Neural cell (in vitro differentiated cells): ENCODE measurements at regions not wholly inside any gene's neighbourhood (a gene's known extent, or its start where the extent isn't known, plus 50 kb on each side); places are given as distances from the start of the nearest gene placed in this dataset.

Experiments used
- EZH2 ChIP-seq: fragments of 200-600, 300-800 bp; shearing (Covaris generic), sonication (generic); IDR thresholded peaks from 2 replicates; pipeline ENCODE4 v1.6.1; 2014; ENCODE audit warnings: antibody characterized with exemption, low read length, borderline replicate concordance, mild to moderate bottlenecking; ENCODE audit not compliant: insufficient read depth, poor library complexity, severe bottlenecking
- TF ChIP-seq, protein P1 (sequence below): fragments of 450-650 bp; IDR thresholded peaks from 2 replicates; pipeline ENCODE4 v1.5.1; 2014; ENCODE audit warnings: antibody characterized with exemption, mild to moderate bottlenecking, moderate library complexity; ENCODE audit not compliant: poor library complexity, severe bottlenecking
- TF ChIP-seq, protein P2 (sequence below): IDR thresholded peaks from 2 replicates; pipeline ENCODE4 v1.6.1; 2012; ENCODE audit warnings: borderline replicate concordance

DNA sequence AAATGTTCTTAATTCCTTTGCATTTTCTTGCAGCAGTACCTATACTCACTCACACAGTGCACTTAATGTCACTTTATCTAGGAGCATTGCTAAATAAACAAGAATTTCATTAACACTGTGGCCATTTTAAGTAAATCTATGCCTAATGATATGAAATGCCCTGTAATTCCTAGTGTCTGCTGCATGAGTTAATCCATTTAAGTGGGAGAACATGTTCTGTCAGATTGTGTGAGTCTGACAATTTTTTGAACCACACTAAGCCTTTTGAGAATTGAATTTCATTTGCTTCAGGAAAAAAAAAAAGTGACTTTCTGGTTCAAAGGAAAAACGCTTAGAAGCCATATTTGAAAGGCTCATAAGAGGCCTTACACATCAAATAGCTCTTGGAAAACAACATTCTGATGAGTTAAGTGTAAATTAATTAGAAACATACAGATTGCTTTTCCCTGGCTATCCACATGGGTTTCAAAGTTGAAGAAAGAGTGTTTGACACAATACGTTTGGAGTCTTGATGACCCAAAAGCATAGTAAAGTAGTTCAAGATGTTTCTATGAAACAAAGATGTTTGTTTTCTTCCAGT is 446.7 kb upstream of the GRAMD2B start:
- TF ChIP-seq, protein P1, sequence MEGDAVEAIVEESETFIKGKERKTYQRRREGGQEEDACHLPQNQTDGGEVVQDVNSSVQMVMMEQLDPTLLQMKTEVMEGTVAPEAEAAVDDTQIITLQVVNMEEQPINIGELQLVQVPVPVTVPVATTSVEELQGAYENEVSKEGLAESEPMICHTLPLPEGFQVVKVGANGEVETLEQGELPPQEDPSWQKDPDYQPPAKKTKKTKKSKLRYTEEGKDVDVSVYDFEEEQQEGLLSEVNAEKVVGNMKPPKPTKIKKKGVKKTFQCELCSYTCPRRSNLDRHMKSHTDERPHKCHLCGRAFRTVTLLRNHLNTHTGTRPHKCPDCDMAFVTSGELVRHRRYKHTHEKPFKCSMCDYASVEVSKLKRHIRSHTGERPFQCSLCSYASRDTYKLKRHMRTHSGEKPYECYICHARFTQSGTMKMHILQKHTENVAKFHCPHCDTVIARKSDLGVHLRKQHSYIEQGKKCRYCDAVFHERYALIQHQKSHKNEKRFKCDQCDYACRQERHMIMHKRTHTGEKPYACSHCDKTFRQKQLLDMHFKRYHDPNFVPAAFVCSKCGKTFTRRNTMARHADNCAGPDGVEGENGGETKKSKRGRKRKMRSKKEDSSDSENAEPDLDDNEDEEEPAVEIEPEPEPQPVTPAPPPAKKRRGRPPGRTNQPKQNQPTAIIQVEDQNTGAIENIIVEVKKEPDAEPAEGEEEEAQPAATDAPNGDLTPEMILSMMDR, result no peak
- no peak for TF ChIP-seq EZH2
- TF ChIP-seq, protein P2, sequence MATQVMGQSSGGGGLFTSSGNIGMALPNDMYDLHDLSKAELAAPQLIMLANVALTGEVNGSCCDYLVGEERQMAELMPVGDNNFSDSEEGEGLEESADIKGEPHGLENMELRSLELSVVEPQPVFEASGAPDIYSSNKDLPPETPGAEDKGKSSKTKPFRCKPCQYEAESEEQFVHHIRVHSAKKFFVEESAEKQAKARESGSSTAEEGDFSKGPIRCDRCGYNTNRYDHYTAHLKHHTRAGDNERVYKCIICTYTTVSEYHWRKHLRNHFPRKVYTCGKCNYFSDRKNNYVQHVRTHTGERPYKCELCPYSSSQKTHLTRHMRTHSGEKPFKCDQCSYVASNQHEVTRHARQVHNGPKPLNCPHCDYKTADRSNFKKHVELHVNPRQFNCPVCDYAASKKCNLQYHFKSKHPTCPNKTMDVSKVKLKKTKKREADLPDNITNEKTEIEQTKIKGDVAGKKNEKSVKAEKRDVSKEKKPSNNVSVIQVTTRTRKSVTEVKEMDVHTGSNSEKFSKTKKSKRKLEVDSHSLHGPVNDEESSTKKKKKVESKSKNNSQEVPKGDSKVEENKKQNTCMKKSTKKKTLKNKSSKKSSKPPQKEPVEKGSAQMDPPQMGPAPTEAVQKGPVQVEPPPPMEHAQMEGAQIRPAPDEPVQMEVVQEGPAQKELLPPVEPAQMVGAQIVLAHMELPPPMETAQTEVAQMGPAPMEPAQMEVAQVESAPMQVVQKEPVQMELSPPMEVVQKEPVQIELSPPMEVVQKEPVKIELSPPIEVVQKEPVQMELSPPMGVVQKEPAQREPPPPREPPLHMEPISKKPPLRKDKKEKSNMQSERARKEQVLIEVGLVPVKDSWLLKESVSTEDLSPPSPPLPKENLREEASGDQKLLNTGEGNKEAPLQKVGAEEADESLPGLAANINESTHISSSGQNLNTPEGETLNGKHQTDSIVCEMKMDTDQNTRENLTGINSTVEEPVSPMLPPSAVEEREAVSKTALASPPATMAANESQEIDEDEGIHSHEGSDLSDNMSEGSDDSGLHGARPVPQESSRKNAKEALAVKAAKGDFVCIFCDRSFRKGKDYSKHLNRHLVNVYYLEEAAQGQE, result no peak
